ENCODE measurements at regions not wholly inside any gene's neighbourhood (a gene's known extent, or its start where the extent isn't known, plus 50 kb on each side); places are given as distances from the start of the nearest gene placed in this dataset.
"Not testable (repeated sequence)": the region's sequence is repeated elsewhere in the genome, so short reads cannot be mapped to it uniquely, and the experiment has no call there.

DNA sequence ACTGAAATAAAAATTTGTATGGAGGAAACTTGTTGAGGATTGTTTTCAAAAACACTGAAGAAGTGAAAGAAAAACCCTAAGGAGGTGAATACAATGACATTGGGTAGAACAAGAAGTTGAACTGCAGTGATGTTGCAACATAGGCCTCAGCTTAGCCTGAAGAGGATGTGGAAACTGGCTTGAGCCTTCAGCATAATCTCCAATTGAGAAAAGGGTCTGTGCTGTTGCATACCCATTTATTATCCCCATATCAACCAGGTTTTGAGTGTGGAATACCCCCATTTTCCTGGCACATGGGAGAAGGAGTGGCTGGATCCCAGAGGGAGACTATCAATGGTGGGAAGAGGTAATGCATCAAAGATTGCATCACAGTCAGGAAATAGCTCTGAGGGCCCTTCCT lies 695.0 kb upstream of the HS3ST1 start:
- Histone ChIP-seq H3K4me1 (ENCODE audit: control insufficient read depth, insufficient read depth, low read length, poor library complexity, severe bottlenecking) (no peaks in the 10 kb centered on the region), H3K4me3 (ENCODE audit: insufficient read depth, low read depth, low read length, poor library complexity, severe bottlenecking) (no peak overlapping the region), H3K36me3 (ENCODE audit: control insufficient read depth, insufficient read depth, low read length) (no peaks in the 10 kb centered on the region), H3K9me3 (ENCODE audit: control insufficient read depth, low read length) (no peaks in the 10 kb centered on the region), H3K27ac (ENCODE audit: insufficient read depth, low read length, poor library complexity, severe bottlenecking) (no peak overlapping the region), H3K27me3 (replicated peaks; ENCODE audit: control insufficient read depth, insufficient read depth, low read length, poor library complexity, severe bottlenecking) (no peaks in the 10 kb centered on the region)
- DNase-seq = no peak

DNA sequence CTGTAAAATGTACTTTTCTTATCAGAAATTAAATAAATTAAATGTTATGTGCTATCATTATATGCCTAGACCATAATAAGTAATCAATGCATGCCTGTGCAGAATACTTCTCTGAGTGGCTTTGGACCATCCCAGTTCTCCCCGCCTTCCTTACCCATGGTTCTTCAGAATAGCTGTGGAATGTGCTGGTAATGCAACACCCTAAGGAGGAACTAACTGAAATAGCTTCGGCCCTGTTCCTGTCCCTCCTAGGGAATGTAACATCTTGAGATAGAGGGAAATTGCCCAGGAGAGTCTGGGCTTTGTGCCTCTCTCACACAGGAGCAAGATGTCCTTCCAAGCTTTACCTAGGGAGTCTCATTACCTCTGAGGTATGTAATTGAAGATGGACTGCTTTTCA lies 693.6 kb upstream of the HS3ST1 start:
- H3K36me3 ChIP-seq (ENCODE audit: control insufficient read depth, insufficient read depth, low read length) = no peaks in the 10 kb centered on the region
- H3K27ac ChIP-seq (ENCODE audit: insufficient read depth, low read length, poor library complexity, severe bottlenecking) = no peak overlapping the region
- no peaks in the 10 kb centered on the region for H3K4me1 ChIP-seq (ENCODE audit: control insufficient read depth, insufficient read depth, low read length, poor library complexity, severe bottlenecking)

DNA sequence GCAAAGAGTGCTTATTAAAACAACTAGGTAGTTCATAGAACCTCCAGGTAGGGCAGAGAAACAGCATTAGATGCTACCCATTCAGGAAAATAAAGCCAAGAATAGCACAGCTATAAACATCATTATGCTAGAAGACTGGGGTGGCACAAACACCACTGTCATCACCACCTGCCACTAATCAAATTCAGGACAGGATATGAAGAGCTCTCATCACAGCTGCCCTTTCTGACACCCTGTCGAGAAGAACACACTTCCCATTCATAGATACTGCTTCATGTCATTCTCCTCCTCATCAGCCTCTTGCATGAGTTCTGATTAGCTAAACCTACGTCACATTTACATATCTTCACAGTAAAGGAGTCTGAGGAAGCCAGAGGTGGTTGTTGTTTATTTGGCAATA lies 692.3 kb upstream of the HS3ST1 start:
- Histone ChIP-seq H3K4me3 (ENCODE audit: insufficient read depth, low read depth, low read length, poor library complexity, severe bottlenecking) (no peak overlapping the region), H3K27ac (ENCODE audit: insufficient read depth, low read length, poor library complexity, severe bottlenecking) (no peak overlapping the region), H3K4me1 (ENCODE audit: control insufficient read depth, insufficient read depth, low read length, poor library complexity, severe bottlenecking) (no peaks in the 10 kb centered on the region), H3K27me3 (replicated peaks; ENCODE audit: control insufficient read depth, insufficient read depth, low read length, poor library complexity, severe bottlenecking) (no peaks in the 10 kb centered on the region), H3K9me3 (ENCODE audit: control insufficient read depth, low read length) (no peaks in the 10 kb centered on the region), H3K36me3 (ENCODE audit: control insufficient read depth, insufficient read depth, low read length) (no peaks in the 10 kb centered on the region)
- no peak for DNase-seq

More for the DNA sequence above, 693.6 kb upstream of the HS3ST1 start:
- Histone ChIP-seq H3K9me3 (ENCODE audit: control insufficient read depth, low read length) (no peaks in the 10 kb centered on the region), H3K4me3 (ENCODE audit: insufficient read depth, low read depth, low read length, poor library complexity, severe bottlenecking) (no peak overlapping the region), H3K27me3 (replicated peaks; ENCODE audit: control insufficient read depth, insufficient read depth, low read length, poor library complexity, severe bottlenecking) (no peaks in the 10 kb centered on the region)
- DNase-seq = no peak

DNA sequence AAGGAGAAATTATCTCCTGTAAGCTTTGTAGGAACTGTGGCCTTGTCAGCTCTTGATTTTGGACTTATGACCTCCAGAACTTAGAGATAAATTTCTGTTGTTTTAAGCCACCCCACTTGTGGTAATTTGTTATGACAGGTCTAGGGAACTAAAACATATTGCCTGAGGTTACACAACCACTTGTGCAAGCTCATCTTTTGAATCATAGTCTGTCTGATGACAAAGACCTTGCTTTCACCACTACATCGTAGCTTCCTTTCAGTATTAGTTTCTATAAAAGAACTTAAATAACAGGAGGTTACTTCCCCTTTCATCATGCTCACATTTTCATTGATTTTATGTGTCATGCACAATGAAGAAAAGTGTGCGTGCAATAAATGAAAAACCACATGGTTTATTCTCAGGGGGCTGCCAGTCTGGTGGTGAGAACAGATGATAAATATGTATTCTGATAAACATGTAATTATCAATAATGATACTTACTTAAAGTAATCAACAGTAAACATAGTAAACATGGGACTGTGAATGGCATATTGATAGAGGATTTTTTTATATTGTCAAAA lies 690.0 kb upstream of the HS3ST1 start:
- no peaks in the 10 kb centered on the region for H3K4me1 ChIP-seq (ENCODE audit: control insufficient read depth, insufficient read depth, low read length, poor library complexity, severe bottlenecking)
- no peak for DNase-seq
- H3K4me3 ChIP-seq (ENCODE audit: insufficient read depth, low read depth, low read length, poor library complexity, severe bottlenecking) = no peak overlapping the region
- H3K27ac ChIP-seq (ENCODE audit: insufficient read depth, low read length, poor library complexity, severe bottlenecking) = no peak overlapping the region
- no peaks in the 10 kb centered on the region for H3K9me3 ChIP-seq (ENCODE audit: control insufficient read depth, low read length)
- H3K27me3 ChIP-seq (replicated peaks; ENCODE audit: control insufficient read depth, insufficient read depth, low read length, poor library complexity, severe bottlenecking) = no peaks in the 10 kb centered on the region
- no peaks in the 10 kb centered on the region for H3K36me3 ChIP-seq (ENCODE audit: control insufficient read depth, insufficient read depth, low read length)

DNA sequence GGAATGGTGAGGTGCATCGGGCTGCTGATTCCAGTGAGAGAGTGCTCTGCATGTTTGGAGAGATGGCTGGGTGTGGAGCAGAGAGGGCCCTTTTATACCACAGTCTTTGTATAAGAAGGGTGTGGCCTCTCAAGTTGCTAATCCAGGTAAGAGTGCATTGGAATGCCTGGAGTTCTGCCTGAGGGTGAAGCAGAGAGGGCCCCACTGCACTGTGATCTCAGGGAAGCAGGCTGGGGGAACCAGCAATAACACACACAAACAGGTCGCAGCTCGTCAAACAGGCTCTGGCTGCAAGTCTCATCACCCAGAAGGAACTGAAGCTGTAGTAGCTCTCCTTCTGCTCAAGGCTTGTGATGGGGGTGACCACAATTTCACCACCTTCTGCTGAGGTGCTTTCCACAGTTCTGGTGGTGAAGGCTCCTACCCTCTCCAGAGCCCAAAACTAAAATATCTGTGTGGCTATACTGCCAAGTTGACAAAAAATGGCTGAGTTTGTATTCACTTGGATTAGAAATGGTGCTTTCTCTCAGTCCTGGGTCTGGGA lies 687.4 kb upstream of the HS3ST1 start:
- no peak for DNase-seq
- Histone ChIP-seq H3K9me3 (ENCODE audit: control insufficient read depth, low read length) (no peaks in the 10 kb centered on the region), H3K4me3 (ENCODE audit: insufficient read depth, low read depth, low read length, poor library complexity, severe bottlenecking) (no peak overlapping the region), H3K4me1 (ENCODE audit: control insufficient read depth, insufficient read depth, low read length, poor library complexity, severe bottlenecking) (no peaks in the 10 kb centered on the region), H3K27ac (ENCODE audit: insufficient read depth, low read length, poor library complexity, severe bottlenecking) (no peak overlapping the region), H3K36me3 (ENCODE audit: control insufficient read depth, insufficient read depth, low read length) (no peaks in the 10 kb centered on the region), H3K27me3 (replicated peaks; ENCODE audit: control insufficient read depth, insufficient read depth, low read length, poor library complexity, severe bottlenecking) (no peaks in the 10 kb centered on the region)

DNA sequence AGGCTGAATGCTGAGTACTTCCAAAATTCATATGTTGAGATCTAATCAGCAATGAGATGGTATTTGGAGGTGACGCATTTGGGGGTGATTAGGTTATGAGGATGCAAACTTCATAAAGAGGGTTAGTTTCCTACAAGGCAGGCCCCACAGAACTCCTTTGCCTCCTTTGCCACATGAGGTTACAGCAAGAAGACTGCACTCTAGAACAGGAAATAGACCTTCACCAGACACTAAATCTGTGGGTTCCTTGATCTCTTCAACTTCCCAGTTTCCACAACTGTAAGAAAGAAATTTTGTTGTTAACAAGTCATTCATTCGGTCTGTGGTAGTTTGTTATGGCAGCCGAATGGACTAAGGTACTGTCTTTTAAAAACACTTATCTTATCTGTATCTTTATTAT lies 681.9 kb upstream of the HS3ST1 start:
- no peaks in the 10 kb centered on the region for H3K27me3 ChIP-seq (replicated peaks; ENCODE audit: control insufficient read depth, insufficient read depth, low read length, poor library complexity, severe bottlenecking)
- no peaks in the 10 kb centered on the region for H3K4me1 ChIP-seq (ENCODE audit: control insufficient read depth, insufficient read depth, low read length, poor library complexity, severe bottlenecking)
- no peak overlapping the region for H3K27ac ChIP-seq (ENCODE audit: insufficient read depth, low read length, poor library complexity, severe bottlenecking)
- no peaks in the 10 kb centered on the region for H3K36me3 ChIP-seq (ENCODE audit: control insufficient read depth, insufficient read depth, low read length)
- no peak overlapping the region for H3K4me3 ChIP-seq (ENCODE audit: insufficient read depth, low read depth, low read length, poor library complexity, severe bottlenecking)
- DNase-seq = no peak
- no peaks in the 10 kb centered on the region for H3K9me3 ChIP-seq (ENCODE audit: control insufficient read depth, low read length)

DNA sequence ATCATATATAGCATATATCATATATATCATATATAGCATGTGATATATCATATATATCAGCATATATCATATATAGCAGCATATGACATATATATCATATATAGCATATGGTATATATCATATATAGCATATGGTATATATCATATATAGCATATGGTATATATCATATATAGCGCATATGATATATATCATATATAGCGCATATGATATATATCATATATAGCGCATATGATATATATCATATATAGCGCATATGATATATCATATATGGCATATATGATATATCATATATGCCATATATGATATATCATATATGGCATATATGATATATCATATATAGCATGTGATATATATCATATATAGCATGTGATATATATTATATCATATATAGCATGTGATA lies 680.4 kb upstream of the HS3ST1 start:
- H3K9me3 ChIP-seq (ENCODE audit: control insufficient read depth, low read length); H3K27me3 ChIP-seq (replicated peaks; ENCODE audit: control insufficient read depth, insufficient read depth, low read length, poor library complexity, severe bottlenecking); H3K36me3 ChIP-seq (ENCODE audit: control insufficient read depth, insufficient read depth, low read length); DNase-seq; H3K4me3 ChIP-seq (ENCODE audit: insufficient read depth, low read depth, low read length, poor library complexity, severe bottlenecking); H3K27ac ChIP-seq (ENCODE audit: insufficient read depth, low read length, poor library complexity, severe bottlenecking); H3K4me1 ChIP-seq (ENCODE audit: control insufficient read depth, insufficient read depth, low read length, poor library complexity, severe bottlenecking): not testable (repeated sequence)

DNA sequence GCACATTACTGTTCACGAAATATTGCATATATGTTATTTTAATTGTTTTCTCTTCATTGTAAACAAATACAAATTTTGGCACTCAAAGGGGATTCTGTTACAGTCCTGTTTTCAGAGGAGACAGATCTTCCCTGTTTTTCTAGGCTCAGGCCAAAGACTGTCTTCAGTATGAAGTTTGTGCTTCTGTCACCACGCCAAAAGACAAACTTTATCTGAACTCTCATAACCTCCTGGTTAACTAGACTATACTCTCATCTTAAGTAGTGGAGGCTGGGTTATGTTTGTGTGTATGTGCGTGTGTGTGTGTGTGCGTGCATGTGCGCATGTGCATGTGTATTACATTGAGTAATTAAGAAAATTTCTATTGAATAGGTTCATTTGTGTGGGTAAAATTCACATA lies 676.8 kb upstream of the HS3ST1 start:
- H3K4me3 ChIP-seq (ENCODE audit: insufficient read depth, low read depth, low read length, poor library complexity, severe bottlenecking) = no peak overlapping the region
- no peak for DNase-seq
- no peaks in the 10 kb centered on the region for H3K27me3 ChIP-seq (replicated peaks; ENCODE audit: control insufficient read depth, insufficient read depth, low read length, poor library complexity, severe bottlenecking)
- no peak overlapping the region for H3K27ac ChIP-seq (ENCODE audit: insufficient read depth, low read length, poor library complexity, severe bottlenecking)
- no peaks in the 10 kb centered on the region for H3K9me3 ChIP-seq (ENCODE audit: control insufficient read depth, low read length)
- no peaks in the 10 kb centered on the region for H3K4me1 ChIP-seq (ENCODE audit: control insufficient read depth, insufficient read depth, low read length, poor library complexity, severe bottlenecking)
- H3K36me3 ChIP-seq (ENCODE audit: control insufficient read depth, insufficient read depth, low read length) = no peaks in the 10 kb centered on the region

DNA sequence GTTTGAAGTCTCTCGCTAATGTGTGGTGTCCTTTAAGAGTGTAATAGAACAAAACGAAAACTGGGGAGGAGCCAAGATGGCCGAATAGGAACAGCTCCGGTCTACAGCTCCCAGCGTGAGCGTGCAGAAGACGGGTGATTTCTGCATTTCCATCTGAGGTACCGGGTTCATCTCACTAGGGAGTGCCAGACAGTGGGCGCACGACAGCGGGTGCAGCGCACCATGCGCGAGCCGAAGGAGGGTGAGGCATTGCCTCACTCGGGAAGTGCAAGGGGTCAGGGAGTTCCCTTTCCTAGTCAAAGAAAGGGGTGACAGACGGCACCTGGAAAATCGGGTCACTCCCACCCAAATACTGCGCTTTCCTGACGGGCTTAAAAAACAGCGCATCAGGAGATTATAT lies 661.2 kb upstream of the HS3ST1 start:
- not testable (repeated sequence) for DNase-seq; H3K27ac ChIP-seq (ENCODE audit: insufficient read depth, low read length, poor library complexity, severe bottlenecking); H3K27me3 ChIP-seq (replicated peaks; ENCODE audit: control insufficient read depth, insufficient read depth, low read length, poor library complexity, severe bottlenecking); H3K9me3 ChIP-seq (ENCODE audit: control insufficient read depth, low read length); H3K4me3 ChIP-seq (ENCODE audit: insufficient read depth, low read depth, low read length, poor library complexity, severe bottlenecking); H3K36me3 ChIP-seq (ENCODE audit: control insufficient read depth, insufficient read depth, low read length); H3K4me1 ChIP-seq (ENCODE audit: control insufficient read depth, insufficient read depth, low read length, poor library complexity, severe bottlenecking)

DNA sequence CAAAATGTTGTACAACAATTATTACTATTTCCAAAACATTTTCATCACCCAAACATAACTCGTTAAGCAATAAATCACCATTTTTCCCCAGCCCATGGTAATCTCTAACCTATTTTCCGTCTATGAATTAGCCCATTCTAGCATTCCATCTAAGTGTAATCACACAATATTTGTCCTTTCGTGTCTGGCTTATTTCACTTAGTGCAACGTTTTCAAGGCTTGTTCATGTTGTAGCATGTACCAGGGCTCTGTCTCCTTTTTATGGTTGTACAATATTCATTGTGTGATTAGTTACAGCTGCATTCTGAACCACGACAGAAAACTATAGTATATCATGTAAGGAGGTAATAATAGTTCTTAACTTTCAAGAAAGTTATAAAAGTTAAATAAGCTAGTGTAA lies 656.0 kb upstream of the HS3ST1 start:
- Histone ChIP-seq H3K9me3 (ENCODE audit: control insufficient read depth, low read length) (no peaks in the 10 kb centered on the region), H3K36me3 (ENCODE audit: control insufficient read depth, insufficient read depth, low read length) (no peaks in the 10 kb centered on the region), H3K4me3 (ENCODE audit: insufficient read depth, low read depth, low read length, poor library complexity, severe bottlenecking) (no peak overlapping the region), H3K4me1 (ENCODE audit: control insufficient read depth, insufficient read depth, low read length, poor library complexity, severe bottlenecking) (no peaks in the 10 kb centered on the region), H3K27me3 (replicated peaks; ENCODE audit: control insufficient read depth, insufficient read depth, low read length, poor library complexity, severe bottlenecking) (no peaks in the 10 kb centered on the region), H3K27ac (ENCODE audit: insufficient read depth, low read length, poor library complexity, severe bottlenecking) (no peak overlapping the region)
- DNase-seq = no peak

Measured in effector memory CD4-positive, alpha-beta T cell (primary cell).